Neural cell (in vitro differentiated cells): ENCODE measurements at regions not wholly inside any gene's neighbourhood (a gene's known extent, or its start where the extent isn't known, plus 50 kb on each side); places are given as distances from the start of the nearest gene placed in this dataset.

Experiments
- EP300 ChIP-seq: fragments of 450-650 bp; conservative IDR thresholded peaks from 2 replicates; pipeline ENCODE4 v1.6.1; 2014; ENCODE audit warnings: antibody characterized with exemption, mild to moderate bottlenecking, moderate library complexity; ENCODE audit not compliant: poor library complexity, severe bottlenecking
- EZH2 ChIP-seq: fragments of 200-600, 300-800 bp; shearing (Covaris generic), sonication (generic); IDR thresholded peaks from 2 replicates; pipeline ENCODE4 v1.6.1; 2014; ENCODE audit warnings: antibody characterized with exemption, low read length, borderline replicate concordance, mild to moderate bottlenecking; ENCODE audit not compliant: insufficient read depth, poor library complexity, severe bottlenecking
- POLR2AphosphoS5 ChIP-seq: IDR thresholded peaks from 2 replicates; pipeline ENCODE4 v1.6.1; 2012
- TAF1 ChIP-seq: IDR thresholded peaks from 2 replicates; pipeline ENCODE4 v1.6.1; 2012; ENCODE audit warnings: low read depth
- TF ChIP-seq, protein P1 (sequence below): fragments of 450-650 bp; IDR thresholded peaks from 2 replicates; pipeline ENCODE4 v1.5.1; 2014; ENCODE audit warnings: antibody characterized with exemption, mild to moderate bottlenecking, moderate library complexity; ENCODE audit not compliant: poor library complexity, severe bottlenecking

DNA sequence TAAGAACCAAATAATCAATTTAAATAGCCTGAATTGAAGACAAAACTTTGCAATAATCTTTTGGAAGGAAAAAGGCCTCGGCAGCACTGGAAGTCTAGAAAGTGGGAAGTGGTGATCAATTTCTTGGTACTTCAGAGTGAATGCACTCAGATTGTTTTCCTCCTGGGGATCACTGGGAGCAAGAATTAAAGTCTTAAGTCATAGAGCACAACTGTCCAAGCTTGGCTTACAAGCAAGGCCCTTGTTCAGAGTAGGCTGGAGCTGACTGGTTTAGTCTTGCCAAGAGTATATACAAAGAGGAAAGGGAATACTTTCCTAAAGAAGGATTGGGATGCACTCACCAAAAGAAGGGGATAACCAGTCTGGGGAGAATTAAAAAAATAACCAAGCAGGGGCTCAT, 637.1 kb downstream of the CCSER2 start:
- TF ChIP-seq, protein P1, sequence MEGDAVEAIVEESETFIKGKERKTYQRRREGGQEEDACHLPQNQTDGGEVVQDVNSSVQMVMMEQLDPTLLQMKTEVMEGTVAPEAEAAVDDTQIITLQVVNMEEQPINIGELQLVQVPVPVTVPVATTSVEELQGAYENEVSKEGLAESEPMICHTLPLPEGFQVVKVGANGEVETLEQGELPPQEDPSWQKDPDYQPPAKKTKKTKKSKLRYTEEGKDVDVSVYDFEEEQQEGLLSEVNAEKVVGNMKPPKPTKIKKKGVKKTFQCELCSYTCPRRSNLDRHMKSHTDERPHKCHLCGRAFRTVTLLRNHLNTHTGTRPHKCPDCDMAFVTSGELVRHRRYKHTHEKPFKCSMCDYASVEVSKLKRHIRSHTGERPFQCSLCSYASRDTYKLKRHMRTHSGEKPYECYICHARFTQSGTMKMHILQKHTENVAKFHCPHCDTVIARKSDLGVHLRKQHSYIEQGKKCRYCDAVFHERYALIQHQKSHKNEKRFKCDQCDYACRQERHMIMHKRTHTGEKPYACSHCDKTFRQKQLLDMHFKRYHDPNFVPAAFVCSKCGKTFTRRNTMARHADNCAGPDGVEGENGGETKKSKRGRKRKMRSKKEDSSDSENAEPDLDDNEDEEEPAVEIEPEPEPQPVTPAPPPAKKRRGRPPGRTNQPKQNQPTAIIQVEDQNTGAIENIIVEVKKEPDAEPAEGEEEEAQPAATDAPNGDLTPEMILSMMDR = no peak
- TF ChIP-seq EP300 = no peak
- TF ChIP-seq EZH2 = no peak
- TF ChIP-seq POLR2AphosphoS5 = no peak
- no peak for TF ChIP-seq TAF1
